ENCODE measurements at regions not wholly inside any gene's neighbourhood (a gene's known extent, or its start where the extent isn't known, plus 50 kb on each side); places are given as distances from the start of the nearest gene placed in this dataset.

- no peak for DNase-seq (ENCODE audit: low read depth)
These were observed 119.5 kb upstream of the B3GAT1 start for GRCh38 chr11:134531327-134532130.

DNA sequence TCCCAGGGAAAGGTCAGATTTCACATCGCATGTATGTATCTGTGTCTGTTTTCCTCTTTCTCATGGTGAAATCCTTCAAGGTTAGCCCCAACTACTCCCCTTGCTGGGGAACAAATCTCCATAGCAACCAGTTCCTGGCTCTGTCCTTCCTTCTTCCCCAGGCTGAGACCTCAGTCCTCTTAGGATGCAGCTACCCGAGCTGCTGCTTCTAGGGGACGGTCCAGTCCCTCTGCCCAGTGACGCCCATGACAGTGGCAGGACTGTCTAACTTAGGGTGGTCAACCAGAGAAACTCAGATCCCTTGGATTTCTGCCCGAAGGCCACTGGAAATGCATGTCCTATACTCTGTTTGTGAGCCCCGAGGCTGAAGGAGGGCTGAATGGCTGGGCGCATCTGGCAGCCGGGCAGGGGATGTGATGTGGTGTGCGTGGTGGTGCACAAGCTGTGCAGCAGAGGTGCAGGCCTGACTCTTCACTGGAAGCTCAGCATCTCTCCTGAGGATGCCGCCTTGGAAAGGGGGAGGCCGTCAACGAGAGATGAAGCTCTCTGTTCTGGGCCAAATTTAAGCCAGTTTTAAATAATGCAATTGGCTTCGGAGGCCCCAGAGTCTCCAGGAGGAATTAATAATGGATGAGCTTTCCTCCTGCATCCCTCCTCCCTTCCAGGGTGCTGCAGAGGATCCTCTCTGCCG, 118.7 kb upstream of the B3GAT1 start:
- DNase-seq (ENCODE audit: low read depth), result no peak

- DNase-seq (ENCODE audit: low read depth), result no peak
These were observed 117.4 kb upstream of the B3GAT1 start for GRCh38 chr11:134529212-134530096.

- DNase-seq (ENCODE audit: low read depth), result no peak
These were observed 116.4 kb upstream of the B3GAT1 start for GRCh38 chr11:134528453-134528852.

DNA sequence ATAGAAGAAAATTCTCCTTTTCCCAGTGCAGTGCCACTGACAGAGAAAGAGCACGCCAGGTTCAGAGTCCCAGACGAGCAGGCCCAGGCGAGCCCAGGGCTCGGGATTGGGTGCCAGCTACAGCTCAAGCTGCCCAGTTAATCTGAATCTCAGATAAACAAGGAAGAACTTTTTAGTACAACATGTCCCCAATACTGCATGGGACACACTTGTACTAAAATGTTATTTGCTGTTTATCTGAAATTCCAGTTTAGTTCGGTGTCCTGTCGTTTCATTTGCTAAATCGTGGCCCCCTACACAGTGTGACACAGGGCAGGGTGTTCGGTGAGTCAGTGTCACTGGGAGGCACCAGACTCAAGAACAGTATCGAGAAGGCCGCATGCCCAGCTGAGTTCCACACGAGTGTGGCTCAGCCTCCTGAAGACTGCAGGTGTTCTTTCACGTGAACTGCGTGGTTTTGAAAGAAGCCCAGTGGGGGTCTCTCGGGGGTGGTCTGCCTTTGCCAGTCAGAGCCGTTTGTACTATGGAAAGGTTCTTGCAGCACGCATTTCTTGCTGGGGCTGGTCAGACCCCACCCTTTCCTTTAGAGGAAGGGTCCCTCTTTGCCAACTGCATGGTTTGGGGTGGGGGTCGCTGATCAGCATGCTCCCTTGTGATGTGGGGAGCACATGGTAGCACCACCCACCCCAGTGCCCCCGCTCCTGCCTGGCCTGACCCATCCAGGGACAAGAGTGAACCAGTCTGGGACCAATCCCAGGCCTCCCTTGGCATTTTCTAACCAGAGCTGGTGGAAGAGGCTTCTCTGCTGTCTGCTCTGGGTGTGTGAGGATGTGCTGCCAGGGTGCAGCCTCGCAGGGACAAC, 115.6 kb upstream of the B3GAT1 start:
- DNase-seq (ENCODE audit: low read depth), result no peak

DNA sequence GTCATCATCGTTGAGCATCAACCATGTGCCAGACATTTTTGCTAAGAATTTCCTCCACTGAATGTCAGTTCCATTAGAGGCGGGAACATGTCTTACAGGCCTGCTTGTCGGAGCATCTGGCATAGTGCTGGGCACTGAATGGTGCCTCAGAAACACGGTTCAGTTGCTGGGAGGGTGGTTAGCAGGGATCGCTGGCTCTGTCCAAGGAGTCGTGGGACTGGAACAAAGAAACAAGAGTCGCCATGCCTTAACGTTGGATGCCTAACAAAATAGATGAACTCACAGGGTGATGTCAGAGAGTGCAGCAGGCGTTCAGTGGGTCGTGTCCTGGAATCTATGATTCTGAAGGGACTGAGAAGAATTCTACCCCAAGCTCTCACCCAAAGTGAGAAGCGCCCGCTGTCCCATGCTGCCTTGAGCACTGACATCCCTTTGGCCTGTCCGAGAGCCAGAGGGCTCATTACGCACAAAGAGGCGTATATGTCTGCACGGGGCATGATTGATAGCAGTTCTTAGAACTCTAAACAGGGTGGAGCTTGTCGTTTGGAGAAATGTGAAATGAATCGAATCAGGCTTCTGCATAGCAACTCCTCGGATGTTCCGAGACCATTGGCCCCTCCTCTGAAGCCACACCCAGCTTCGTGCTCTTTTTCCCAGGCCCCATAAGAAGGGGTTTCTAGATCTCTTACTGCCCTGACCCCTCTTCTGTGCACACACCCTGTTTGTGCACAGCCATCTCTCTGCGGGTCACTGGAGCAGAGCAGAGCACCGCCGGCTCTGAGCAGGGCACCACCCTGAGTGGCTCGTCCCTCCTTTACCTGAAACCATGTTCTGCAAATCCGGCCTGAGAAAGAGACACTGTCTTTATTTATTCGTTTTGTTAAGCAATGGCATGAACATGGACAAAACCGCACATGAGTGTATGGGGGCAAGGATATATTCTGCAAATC, 113.1 kb upstream of the B3GAT1 start:
- no peak for DNase-seq (ENCODE audit: low read depth)

- DNase-seq (ENCODE audit: low read depth), result no peak
These were observed 112.2 kb upstream of the B3GAT1 start for GRCh38 chr11:134524201-134524600.

GRCh38 chr11:134522782-134523570, 110.9 kb upstream of the B3GAT1 start:
- no peak for DNase-seq (ENCODE audit: low read depth)

DNA sequence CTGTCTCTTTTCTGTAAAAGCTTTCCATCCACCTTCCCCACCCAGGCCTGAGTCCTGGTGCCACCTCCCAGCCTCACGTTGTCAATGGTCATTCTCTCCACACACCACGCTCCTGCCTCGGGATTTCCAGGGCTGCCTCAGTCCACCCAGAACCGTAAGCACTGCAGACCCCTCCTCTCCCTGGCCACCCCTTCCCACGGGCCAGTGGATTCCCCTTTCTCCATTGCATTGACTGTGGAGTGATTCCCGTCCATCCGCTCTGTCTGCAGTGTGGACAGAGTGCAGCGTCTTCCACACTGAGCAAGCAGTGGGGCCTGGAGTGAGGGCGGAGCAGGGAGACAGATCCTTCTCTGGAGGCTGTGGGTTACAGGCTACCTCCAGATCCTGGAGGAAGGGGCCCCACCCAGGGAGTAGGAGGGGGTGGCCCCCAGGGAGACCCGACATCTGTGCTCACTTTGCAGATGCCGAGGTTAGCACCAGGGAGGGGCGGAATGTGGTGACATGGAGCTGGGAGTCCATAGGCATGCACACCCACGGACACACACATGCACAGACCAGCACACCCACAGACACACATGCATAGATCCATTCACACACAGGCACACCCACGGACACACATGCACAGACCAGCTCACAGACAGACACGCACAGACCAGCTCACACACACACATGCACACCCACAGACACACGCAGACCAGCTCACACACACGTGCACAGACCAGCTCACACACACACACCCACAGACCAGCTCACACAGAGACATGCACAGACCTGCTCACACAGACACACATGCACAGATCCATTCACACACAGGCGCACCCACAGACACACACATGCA, 109.6 kb upstream of the B3GAT1 start:
- no peak for DNase-seq (ENCODE audit: low read depth)

DNA sequence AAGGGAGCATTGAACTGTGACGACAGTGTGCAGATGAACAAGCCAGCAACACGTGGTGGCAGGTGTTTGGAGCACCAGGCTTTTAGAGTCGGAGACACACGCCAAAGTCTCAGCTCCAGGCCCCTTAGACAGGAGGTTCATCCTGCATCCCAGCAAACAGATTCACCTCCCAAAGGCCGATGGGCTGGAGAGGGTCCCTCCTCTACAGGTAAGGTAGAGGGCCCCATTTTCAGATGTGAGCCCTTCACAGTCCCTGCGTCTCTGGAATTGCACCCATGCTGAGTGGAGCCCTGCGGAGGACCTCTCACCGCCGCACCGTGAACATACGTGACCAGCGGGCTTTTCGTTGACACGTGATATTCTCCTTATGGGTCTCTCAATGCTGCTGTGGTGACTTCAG, 109.0 kb upstream of the B3GAT1 start:
- DNase-seq (ENCODE audit: low read depth), result no peak

DNA sequence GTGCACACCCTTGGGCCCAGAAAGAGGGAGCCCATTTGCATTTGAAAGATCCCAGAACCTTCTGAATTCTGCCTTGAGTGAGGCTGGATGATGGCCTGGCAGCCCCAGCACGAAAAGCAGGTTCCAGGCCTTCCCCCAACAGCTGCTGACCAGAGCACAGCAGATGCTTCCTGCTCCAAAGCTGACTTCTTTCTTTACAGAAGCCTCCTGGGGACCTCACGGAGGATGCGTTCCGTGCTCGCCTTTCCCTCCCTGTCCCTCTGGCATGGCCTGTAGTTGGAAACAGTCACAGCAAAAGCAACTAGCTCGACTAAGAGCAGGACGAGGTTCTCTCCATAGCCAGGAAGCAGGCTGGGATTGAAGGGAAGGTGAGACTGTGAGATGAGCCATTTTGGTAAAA, 107.7 kb upstream of the B3GAT1 start:
- DNase-seq (ENCODE audit: low read depth), result no peak

DNA sequence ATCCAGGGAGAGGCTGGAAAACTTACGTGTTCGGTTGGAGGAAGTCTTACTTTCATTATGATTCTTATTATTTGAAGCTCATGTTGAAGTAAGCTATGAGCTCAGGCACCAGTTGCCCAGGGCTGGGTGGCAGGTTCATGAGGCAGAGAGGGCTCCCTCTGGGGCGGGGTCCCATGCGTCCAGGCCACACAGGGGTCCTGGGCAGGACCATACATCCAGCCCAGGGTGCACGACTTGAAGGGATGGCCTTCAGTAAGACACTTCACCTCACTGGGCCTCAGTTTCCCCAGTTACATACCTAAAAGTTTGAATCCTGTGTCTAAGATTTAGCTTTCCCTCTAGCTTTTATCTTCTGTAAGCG, 107.3 kb upstream of the B3GAT1 start:
- no peak for DNase-seq (ENCODE audit: low read depth)

DNA sequence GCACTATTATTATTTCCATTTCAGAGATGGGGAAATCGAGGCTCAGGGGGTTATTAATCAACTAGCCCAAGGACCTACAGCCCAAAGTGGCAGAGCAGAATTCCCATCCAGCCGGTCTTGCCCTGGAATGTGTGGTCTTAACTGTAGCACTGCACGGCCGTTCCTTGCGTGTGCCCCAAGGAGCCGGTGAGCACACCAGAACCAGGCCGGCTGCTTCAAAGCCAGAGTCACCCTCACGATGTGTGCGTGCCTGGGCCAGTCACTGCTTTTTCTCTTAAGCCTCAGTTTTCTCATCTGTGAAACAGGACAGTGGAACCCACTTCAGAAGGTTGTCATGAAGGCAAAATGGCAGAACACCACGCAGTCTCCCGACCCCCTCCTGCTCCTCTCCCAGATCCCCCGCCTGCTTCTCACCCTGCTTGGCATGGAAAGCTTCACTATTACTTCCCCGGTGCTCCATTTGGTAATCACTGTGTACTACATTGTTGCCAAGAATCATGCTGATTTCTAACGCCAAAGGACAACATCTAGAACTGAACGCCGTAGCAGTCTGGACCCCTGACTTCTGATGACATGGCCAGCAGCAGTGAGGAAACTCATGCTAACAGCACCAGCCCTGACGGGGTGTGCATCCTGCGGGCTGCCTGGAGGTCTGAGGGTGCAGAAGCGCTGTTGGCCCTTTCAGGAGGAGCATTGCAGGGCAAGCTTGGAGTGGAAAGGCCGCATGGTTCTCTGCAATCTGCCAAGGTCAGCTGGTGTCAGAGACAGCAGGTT, 106.8 kb upstream of the B3GAT1 start:
- DNase-seq (ENCODE audit: low read depth), result no peak

GRCh38 chr11:134517621-134518293, 105.7 kb upstream of the B3GAT1 start:
- no peak for DNase-seq (ENCODE audit: low read depth)

- no peak for DNase-seq (ENCODE audit: low read depth)
These were observed 105.1 kb upstream of the B3GAT1 start for GRCh38 chr11:134517115-134517514.

DNA sequence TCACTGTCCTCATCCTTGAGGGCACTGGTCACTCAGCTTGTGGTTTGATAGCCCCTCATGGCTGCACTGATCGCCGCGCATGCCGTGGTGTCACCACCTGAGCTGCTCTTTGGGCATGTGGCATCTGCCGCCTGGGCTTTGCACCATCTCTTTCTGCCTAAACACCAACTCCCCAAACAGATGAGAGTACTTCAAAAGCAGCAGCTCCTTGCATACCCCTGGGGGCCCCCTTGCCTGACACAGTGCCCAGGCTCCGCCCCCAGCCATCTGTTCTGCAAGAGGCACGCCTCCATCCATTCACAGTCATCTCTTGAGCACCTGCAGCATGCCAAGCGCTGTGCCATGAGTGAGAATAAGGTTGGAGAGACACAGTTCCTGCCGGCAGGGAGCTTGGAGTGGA, 104.5 kb upstream of the B3GAT1 start:
- no peak for DNase-seq (ENCODE audit: low read depth)
